Upper lobe of right lung (tissue), 1 donor: ENCODE measurements at regions not wholly inside any gene's neighbourhood (a gene's known extent, or its start where the extent isn't known, plus 50 kb on each side); places are given as distances from the start of the nearest gene placed in this dataset.

Experiments used
- ATAC-seq: fragments of 200-7000 bp; cut with Tn5 transposase; one replicate; pipeline ENCODE4 v1.9.1; 2020; ENCODE audit warnings: mild to moderate bottlenecking, moderate library complexity
- DNase-seq: peaks from one replicate; pipeline ENCODE4 v3.0.0-alpha.2; 2020
- H3K27ac ChIP-seq: fragments of 200-600 bp; one replicate; pipeline ENCODE4 v1.8.0; 2022
- H3K27me3 ChIP-seq: fragments of 200-600 bp; one replicate; pipeline ENCODE4 v1.8.0; 2022; ENCODE audit warnings: mild to moderate bottlenecking
- H3K36me3 ChIP-seq: fragments of 200-600 bp; one replicate; pipeline ENCODE4 v1.8.0; 2022
- H3K4me1 ChIP-seq: fragments of 200-600 bp; one replicate; pipeline ENCODE4 v1.8.0; 2022
- H3K4me3 ChIP-seq: fragments of 200-600 bp; one replicate; pipeline ENCODE4 v1.8.0; 2022; ENCODE audit warnings: mild to moderate bottlenecking
- H3K9me3 ChIP-seq: fragments of 200-600 bp; one replicate; pipeline ENCODE4 v1.8.0; 2022
- intact Hi-C: fragments of 100-400 bp; cut with DNase I; formaldehyde crosslinking; loops from one replicate; pipeline ENCODE4 v1.11.0; 2022
- TF ChIP-seq, protein P1 (sequence below): fragments of 200-600 bp; IDR thresholded peaks from one replicate; pipeline ENCODE4 v1.8.0; 2022; ENCODE audit warnings: antibody characterized with exemption
- donor health status: DM: no; HTN: yes; CAD: no; lungs with severe emphysema.

DNA sequence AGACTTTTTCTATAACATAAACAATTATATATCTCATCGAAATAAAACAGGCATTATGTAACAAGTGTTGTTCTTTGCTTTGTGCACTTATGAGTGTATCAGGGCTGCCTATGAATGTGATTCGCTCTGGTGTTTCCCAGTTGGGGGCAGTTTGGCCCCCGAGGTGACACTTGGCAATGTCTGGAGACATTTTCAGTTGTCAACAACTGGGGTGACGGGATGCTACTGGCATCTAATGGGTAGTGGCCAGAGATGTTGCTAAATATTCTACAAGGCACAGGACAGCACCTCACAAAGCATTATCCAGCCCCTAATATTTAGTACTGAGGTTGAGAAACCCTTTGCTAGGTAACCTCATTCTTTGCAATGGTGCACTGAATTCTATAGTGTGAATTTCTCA, 83.3 kb downstream of the PLCE1 start:
- Histone ChIP-seq H3K36me3 (no peaks in the 10 kb centered on the region), H3K4me3 (no peak overlapping the region), H3K27me3 (no peaks in the 10 kb centered on the region), H3K9me3 (no peaks in the 10 kb centered on the region), H3K4me1 (peaks cover 6% of the 10 kb centered on the region), H3K27ac (no peak overlapping the region)
- ATAC-seq (no peak), DNase-seq (no peak)
- TF ChIP-seq, protein P1, sequence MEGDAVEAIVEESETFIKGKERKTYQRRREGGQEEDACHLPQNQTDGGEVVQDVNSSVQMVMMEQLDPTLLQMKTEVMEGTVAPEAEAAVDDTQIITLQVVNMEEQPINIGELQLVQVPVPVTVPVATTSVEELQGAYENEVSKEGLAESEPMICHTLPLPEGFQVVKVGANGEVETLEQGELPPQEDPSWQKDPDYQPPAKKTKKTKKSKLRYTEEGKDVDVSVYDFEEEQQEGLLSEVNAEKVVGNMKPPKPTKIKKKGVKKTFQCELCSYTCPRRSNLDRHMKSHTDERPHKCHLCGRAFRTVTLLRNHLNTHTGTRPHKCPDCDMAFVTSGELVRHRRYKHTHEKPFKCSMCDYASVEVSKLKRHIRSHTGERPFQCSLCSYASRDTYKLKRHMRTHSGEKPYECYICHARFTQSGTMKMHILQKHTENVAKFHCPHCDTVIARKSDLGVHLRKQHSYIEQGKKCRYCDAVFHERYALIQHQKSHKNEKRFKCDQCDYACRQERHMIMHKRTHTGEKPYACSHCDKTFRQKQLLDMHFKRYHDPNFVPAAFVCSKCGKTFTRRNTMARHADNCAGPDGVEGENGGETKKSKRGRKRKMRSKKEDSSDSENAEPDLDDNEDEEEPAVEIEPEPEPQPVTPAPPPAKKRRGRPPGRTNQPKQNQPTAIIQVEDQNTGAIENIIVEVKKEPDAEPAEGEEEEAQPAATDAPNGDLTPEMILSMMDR: no peak
- intact Hi-C loops: no loop called here

DNA sequence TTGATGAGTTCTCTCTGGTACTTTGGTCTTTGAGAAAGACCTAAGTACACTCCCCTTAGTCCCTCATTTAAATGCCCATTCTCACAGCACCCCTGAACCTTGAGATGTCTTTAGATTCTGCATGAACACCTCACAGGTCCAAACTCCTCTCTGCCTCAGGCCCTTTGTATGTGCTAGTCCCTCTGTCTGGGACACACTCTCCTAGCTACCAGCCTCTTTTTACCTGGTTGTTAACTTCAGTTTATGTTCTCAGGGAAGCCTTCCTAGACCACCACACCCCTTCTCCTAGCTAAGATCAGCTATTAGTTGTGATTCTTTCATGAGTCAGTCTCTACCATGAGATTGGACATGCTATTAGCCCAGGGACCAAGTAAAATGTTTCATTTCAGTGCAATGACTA, 86.4 kb downstream of the PLCE1 start:
- intact Hi-C loops: no loop called here
- Histone ChIP-seq H3K27me3 (no peaks in the 10 kb centered on the region), H3K4me3 (no peak overlapping the region), H3K36me3 (no peaks in the 10 kb centered on the region), H3K4me1 (peaks cover 6% of the 10 kb centered on the region), H3K27ac (no peak overlapping the region), H3K9me3 (no peaks in the 10 kb centered on the region)
- DNase-seq: no peak
- TF ChIP-seq, protein P1: no peak
- no peak for ATAC-seq

DNA sequence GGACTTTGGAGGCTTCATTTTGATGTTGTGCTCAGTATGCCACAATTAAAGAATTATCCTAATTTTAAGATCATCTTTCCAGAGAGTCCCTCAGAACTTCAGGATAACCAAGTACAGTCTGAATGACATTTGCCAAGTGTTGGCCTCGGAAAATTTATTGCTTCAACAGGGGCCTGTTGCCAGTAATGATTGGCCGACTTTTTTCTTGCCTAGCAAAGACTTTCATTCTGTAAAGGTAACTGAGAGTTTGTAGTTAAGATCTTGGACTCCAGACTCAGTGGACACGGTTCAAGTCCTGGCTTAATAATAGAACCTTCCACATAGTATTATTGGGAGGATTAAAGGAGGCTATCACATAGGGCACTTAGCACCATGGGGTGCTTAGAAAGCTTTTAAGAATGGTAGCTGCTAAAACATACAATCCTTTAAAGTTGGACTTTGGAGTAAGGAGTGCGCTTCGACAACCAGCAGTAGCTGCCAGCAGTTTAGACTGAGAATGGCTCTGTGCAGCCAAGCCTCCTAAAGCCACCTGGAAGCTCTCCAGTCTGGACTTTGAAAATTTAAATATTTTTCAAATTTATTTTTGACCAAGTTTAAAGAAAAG, 90.0 kb downstream of the PLCE1 start:
- TF ChIP-seq, protein P1: no peak
- no peaks in the 10 kb centered on the region for H3K4me1 ChIP-seq
- H3K36me3 ChIP-seq: no peaks in the 10 kb centered on the region
- no peak overlapping the region for H3K4me3 ChIP-seq
- H3K9me3 ChIP-seq: no peaks in the 10 kb centered on the region
- H3K27ac ChIP-seq: no peak overlapping the region
- DNase-seq (no peak), ATAC-seq (no peak)
- H3K27me3 ChIP-seq: no peaks in the 10 kb centered on the region
- intact Hi-C loops: no loop called here

DNA sequence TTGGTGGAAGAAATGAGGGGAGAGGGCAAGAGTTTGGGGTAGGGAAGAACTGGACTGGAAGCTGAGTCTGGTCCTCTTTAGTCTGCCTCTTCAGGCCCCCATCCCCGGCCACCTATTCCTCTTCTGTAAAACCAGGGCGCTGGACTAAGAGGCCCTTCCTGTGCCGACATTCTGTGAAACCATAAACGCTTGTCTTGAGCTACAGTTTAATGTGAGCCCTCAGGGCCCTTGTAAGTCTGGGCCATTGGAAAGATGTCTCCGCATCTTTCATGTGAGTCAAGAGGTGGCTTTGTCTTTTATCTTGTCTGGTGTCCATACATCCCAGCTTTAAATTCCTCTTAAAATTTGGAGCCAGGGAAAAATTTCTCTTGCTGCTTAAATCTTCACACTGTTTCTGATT, 90.6 kb downstream of the PLCE1 start:
- ATAC-seq (no peak), DNase-seq (no peak)
- Histone ChIP-seq H3K9me3 (no peaks in the 10 kb centered on the region), H3K27ac (no peak overlapping the region), H3K36me3 (no peaks in the 10 kb centered on the region), H3K4me1 (no peaks in the 10 kb centered on the region), H3K4me3 (no peak overlapping the region), H3K27me3 (no peaks in the 10 kb centered on the region)
- intact Hi-C loops: no loop called here
- TF ChIP-seq, protein P1: no peak

DNA sequence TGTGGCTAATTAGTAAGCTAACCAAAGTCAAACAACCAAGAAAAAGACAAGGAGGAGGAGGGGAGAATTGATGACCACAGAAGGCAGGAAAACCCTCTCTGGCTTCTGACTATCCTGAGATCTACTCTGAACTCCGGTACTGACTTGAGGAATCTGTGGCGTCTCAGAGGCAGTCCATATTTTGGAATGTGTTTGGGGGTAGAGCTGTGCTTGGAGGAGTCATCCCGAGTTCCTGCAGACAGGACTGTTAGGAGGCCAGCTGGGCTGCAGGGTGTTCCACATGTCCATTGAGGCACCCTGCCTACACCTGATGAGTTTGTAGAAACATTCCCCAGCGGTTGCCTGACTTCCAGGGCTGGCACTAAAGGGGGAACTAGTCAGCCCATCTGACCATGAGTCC, 91.6 kb downstream of the PLCE1 start:
- Histone ChIP-seq H3K36me3 (no peaks in the 10 kb centered on the region), H3K4me1 (no peaks in the 10 kb centered on the region), H3K4me3 (no peak overlapping the region), H3K27me3 (no peaks in the 10 kb centered on the region), H3K9me3 (no peaks in the 10 kb centered on the region), H3K27ac (no peak overlapping the region)
- DNase-seq (no peak), ATAC-seq (no peak)
- TF ChIP-seq, protein P1: no peak
- intact Hi-C loops: no loop called here
